GM12864 (cell line): ENCODE measurements at regions not wholly inside any gene's neighbourhood (a gene's known extent, or its start where the extent isn't known, plus 50 kb on each side); places are given as distances from the start of the nearest gene placed in this dataset.

Experiments
- DNase-seq: peaks from one replicate; pipeline ENCODE4 v3.0.0-alpha.2; 2011; ENCODE audit warnings: low read depth
- H3K4me3 ChIP-seq: 2 replicates; pipeline ENCODE4 v1.5.1; 2011; ENCODE audit warnings: mild to moderate bottlenecking, low read depth, low read length, control low read depth
- TF ChIP-seq, protein P1 (sequence below): IDR thresholded peaks from 2 replicates; pipeline ENCODE4 v1.5.1; 2011; ENCODE audit warnings: low read depth, mild to moderate bottlenecking, moderate library complexity, low read length, control low read depth, inconsistent platforms; ENCODE audit errors: missing control alignments

DNA sequence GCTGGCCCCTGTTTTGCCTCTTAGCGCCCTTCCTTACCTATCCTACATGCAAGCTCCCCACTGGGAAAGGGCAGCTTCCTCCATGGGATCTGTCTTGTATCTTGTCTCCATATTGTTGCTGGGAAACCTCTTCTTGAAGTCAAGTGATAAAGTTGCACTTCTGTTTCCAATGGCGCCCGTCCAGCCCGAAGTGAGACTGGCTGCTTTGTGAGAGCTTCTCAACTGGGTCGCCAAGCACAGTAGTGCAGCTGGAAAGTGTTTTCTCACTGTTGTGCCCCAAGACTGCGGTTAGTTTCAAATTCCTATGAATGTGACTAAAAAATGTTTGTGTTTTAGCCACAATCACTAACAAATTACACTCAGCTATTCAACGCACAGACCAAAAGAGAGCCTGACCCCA, 506.6 kb upstream of the MPDZ start:
- no peak overlapping the region for H3K4me3 ChIP-seq
- DNase-seq, result no peak
- TF ChIP-seq, protein P1, sequence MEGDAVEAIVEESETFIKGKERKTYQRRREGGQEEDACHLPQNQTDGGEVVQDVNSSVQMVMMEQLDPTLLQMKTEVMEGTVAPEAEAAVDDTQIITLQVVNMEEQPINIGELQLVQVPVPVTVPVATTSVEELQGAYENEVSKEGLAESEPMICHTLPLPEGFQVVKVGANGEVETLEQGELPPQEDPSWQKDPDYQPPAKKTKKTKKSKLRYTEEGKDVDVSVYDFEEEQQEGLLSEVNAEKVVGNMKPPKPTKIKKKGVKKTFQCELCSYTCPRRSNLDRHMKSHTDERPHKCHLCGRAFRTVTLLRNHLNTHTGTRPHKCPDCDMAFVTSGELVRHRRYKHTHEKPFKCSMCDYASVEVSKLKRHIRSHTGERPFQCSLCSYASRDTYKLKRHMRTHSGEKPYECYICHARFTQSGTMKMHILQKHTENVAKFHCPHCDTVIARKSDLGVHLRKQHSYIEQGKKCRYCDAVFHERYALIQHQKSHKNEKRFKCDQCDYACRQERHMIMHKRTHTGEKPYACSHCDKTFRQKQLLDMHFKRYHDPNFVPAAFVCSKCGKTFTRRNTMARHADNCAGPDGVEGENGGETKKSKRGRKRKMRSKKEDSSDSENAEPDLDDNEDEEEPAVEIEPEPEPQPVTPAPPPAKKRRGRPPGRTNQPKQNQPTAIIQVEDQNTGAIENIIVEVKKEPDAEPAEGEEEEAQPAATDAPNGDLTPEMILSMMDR, result no peak

- TF ChIP-seq, protein P1, result no peak
These were observed 499.6 kb upstream of the MPDZ start for GRCh38 chr9:13779106-13779505.

GRCh38 chr9:13778631-13779030, 499.1 kb upstream of the MPDZ start:
- TF ChIP-seq, protein P1, result no peak
- H3K4me3 ChIP-seq, result no peak overlapping the region
- DNase-seq, result no peak

More at GRCh38 chr9:13779106-13779505, 499.6 kb upstream of the MPDZ start:
- DNase-seq, result no peak
- H3K4me3 ChIP-seq, result no peak overlapping the region

GRCh38 chr9:13770956-13771355, 491.5 kb upstream of the MPDZ start:
- H3K4me3 ChIP-seq, result no peak overlapping the region
- no peak for DNase-seq
- TF ChIP-seq, protein P1, result no peak

DNA sequence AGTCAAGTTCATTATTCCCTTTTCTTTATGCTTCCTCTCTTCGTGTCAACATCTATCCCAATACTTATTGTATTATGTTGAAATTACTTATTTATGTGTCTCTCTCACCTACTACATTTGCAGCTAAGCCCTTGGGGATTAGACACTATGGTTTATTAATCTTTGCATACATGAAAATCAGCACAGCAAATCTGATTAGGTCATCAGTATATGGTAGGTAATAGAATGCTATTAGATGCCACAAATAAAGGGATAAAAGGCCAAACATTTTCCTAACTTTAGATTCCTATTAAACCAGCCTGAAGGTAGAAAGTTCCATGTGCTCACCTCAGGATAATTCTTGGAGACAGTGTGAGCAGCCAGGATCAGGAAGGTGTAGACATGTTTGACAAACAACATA, 490.1 kb upstream of the MPDZ start:
- TF ChIP-seq, protein P1, result no peak
- H3K4me3 ChIP-seq, result no peak overlapping the region
- no peak for DNase-seq

- H3K4me3 ChIP-seq, result no peak overlapping the region
- DNase-seq, result no peak
- TF ChIP-seq, protein P1, result no peak
These were observed 489.5 kb upstream of the MPDZ start for GRCh38 chr9:13769006-13769405.

DNA sequence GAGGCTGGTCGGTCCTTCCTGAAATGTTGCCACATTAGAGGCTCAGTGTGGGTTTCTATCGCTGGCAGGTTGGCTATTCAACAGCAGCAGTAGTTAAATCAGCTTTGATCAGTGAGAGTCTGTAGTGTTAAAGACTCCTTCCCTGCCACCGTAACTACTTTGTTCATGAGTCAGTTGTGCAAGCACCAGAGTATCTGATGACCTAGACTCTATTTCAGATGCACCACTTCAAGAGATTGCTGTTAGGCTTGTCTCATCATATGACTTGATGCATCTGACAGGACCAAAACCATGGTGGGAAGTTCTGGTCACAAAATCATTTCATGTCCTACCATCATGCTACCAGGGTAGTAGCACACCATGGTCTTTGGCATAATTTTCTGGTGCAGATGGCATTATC, 482.7 kb upstream of the MPDZ start:
- TF ChIP-seq, protein P1, result no peak
- H3K4me3 ChIP-seq, result no peak overlapping the region
- no peak for DNase-seq
